ENCODE measurements at regions not wholly inside any gene's neighbourhood (a gene's known extent, or its start where the extent isn't known, plus 50 kb on each side); places are given as distances from the start of the nearest gene placed in this dataset.

GRCh38 chr10:25687521-25687920 lies 246.5 kb upstream of the MYO3A start:
- Histone ChIP-seq H3K4me3 (no peak overlapping the region), H3K9me3 (no peaks in the 10 kb centered on the region), H3K27me3 (no peaks in the 10 kb centered on the region), H3K27ac (no peak overlapping the region), H3K36me3 (no peaks in the 10 kb centered on the region), H3K4me1 (peaks cover 0 to under 1% (median 0%) of the 10 kb centered on the region in 12 donors)
- WGBS, 4 donors = 59 to 75% (median 66%) methylated on average over 1 of the region's 1 CpG
- TF ChIP-seq POLR2A (IDR thresholded peaks at IDR 0.05) (no peak), CTCF (IDR thresholded peaks at IDR 0.05) (no peak)
- DNase-seq (no peak), ATAC-seq (no peak)
- intact Hi-C loops (cut with DNase I) = loop anchor here in 3 of 10 donors (10.0 kb wide), 1 partner anchor 573 kb away; no protein-coding TSS in a partner anchor

GRCh38 chr10:25689346-25690100 lies 244.5 kb upstream of the MYO3A start:
- whole genome bisulfite sequencing, 4 donors = 74 to 82% (median 76%) methylated on average over 3 of the region's 3 CpGs
- Histone ChIP-seq H3K4me3 (no peak overlapping the region), H3K36me3 (no peaks in the 10 kb centered on the region), H3K4me1 (no peaks in the 10 kb centered on the region), H3K27me3 (no peaks in the 10 kb centered on the region), H3K27ac (no peak overlapping the region), H3K9me3 (no peaks in the 10 kb centered on the region)
- intact Hi-C loops (cut with DNase I) = loop anchor here in 3 of 10 donors (10.0 kb wide), 1 partner anchor 575 kb away; no protein-coding TSS in a partner anchor
- ATAC-seq (no peak), DNase-seq (no peak)
- TF ChIP-seq CTCF (IDR thresholded peaks at IDR 0.05) (no peak), POLR2A (IDR thresholded peaks at IDR 0.05) (no peak)

GRCh38 chr10:25692761-25693160 lies 241.3 kb upstream of the MYO3A start:
- Histone ChIP-seq H3K27ac (no peak overlapping the region), H3K9me3 (no peaks in the 10 kb centered on the region), H3K36me3 (no peaks in the 10 kb centered on the region), H3K27me3 (peaks cover 0 to 4% (median 0%) of the 10 kb centered on the region in 9 donors), H3K4me3 (no peak overlapping the region), H3K4me1 (no peaks in the 10 kb centered on the region)
- no peak for TF ChIP-seq CTCF (IDR thresholded peaks at IDR 0.05)
- no peak for TF ChIP-seq POLR2A (IDR thresholded peaks at IDR 0.05)
- no peak for DNase-seq
- WGBS, 4 donors = 40 to 52% (median 48%) methylated on average over 2 of the region's 2 CpGs
- ATAC-seq = no peak
- intact Hi-C loops (cut with DNase I) = no loop called here

GRCh38 chr10:25694206-25694933 lies 239.7 kb upstream of the MYO3A start:
- Histone ChIP-seq H3K4me1 (no peaks in the 10 kb centered on the region), H3K4me3 (no peak overlapping the region), H3K36me3 (no peaks in the 10 kb centered on the region), H3K9me3 (no peaks in the 10 kb centered on the region), H3K27me3 (peaks cover 0 to 4% (median 0%) of the 10 kb centered on the region in 9 donors), H3K27ac (no peak overlapping the region)
- DNase-seq (no peak), ATAC-seq (no peak)
- TF ChIP-seq POLR2A (IDR thresholded peaks at IDR 0.05) (no peak), CTCF (IDR thresholded peaks at IDR 0.05) (no peak)
- intact Hi-C loops (cut with DNase I) = no loop called here
- 89 to 92% (median 91%) methylated on average over 15 of the region's 15 CpGs for WGBS, 4 donors
